Tongue (tissue), 1 donor: ENCODE measurements at regions not wholly inside any gene's neighbourhood (a gene's known extent, or its start where the extent isn't known, plus 50 kb on each side); places are given as distances from the start of the nearest gene placed in this dataset.
A peak's percentile ranks its signal among the peaks of the same experiment; 100 is the strongest.

Source experiments
- DNase-seq: peaks from one replicate; pipeline ENCODE4 v3.0.0-alpha.2; 2015

DNA sequence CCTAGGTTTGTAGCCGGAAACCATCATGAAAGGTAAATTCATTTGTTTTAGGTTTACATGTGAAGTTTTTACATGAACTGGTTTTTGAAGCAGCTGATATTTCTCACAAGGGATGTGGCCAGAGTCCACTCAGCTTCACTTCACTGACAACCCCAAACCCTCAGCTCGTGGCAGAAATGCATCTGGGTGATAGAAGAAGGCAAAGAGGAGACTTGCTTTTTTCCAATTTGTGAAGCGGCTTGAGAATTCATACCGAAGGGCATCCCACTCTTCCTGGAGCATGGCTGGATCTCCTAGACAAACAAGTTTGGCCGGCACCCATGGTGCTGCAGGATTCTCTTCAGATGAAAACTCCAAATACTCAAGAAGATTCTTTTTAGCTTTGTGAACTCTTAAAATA is 392.8 kb upstream of the CNR1 start:
- no peak for DNase-seq

DNA sequence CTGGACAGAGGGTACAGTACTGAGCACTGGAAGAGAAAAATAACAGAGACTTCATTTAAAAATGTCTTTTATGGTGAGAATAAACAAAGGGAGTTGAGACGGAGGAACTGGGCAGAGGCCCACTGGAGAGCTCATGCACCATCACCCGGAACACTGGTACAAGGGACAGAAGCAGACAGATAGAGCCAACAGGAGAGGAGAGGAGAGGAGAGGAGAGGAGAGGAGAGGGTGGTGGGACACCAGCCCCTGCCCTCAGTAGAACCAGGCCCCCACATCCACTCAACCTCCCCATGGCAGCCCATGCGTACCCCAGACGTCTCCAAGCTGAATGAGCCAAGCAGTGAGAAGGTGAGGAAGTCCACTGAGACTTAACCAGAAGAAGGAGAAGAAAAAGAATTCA is 390.5 kb upstream of the CNR1 start:
- DNase-seq, result no peak

DNA sequence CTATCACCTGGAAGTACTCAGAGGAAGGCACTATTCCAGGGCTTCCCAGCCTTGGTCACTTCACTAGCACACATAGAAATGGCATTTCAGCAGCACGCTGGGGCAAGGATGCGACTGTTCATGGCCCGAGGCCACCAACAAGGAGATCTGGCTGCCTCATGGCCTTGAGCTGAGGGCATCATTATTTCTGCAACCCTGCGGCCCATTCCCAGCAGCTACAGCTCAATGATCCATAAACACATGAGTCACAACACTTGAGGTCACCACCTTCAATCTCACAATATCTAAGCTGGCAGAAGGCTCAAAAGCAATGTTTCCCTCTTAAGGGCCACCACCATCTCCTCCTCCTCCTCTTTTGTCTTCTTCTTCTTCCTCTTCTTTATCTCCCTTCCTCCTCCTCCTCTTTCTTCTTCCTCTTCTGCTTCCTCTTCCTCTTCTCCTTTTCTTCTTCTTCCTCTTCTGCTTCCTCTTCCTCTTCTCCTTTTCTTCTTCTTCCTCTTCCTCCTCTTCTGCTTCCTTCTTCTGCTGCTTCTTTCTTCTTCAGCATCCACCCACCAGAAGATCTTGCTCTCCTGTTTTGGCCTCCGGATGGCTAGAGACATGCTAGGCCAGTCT is 382.9 kb upstream of the CNR1 start:
- no peak for DNase-seq

DNA sequence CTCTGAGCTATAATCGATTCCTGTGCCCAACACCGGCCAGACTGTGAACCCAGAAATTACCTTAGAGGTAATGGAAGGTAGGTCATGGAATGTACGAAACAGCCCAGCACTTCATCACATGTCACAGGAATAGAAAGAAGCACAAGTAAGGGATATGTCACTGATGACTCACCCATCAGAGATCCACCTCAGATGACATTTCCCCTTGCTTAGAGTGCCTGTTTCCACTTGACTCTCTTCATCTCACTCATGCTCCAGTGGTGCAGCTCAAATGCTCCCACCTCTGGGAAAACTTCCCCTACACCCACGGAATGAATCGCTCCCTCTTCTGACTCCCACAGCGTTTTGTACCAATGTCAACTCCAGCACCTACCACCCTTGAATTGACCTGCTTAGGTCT is 381.6 kb upstream of the CNR1 start:
- DNase-seq, result no peak

DNA sequence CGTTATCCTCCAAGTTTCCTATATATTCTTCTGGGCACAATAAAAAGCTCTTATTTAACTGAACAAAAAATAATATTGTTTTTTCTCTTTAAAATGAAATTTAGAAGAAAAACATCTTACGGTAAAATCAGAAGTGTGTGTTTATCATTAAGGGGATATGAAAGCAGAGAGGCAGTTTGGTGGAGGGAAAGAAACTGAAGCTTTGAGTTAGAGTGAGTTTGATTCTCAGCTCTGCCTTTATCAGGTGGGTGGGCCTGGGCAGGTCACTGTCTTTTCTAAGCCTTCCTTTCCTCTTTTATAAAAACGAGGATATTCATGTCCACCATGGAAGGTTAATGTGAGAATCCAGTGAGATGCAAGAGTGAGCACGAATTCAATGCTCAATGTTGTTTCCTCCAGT is 379.8 kb upstream of the CNR1 start:
- DNase-seq, result no peak

DNA sequence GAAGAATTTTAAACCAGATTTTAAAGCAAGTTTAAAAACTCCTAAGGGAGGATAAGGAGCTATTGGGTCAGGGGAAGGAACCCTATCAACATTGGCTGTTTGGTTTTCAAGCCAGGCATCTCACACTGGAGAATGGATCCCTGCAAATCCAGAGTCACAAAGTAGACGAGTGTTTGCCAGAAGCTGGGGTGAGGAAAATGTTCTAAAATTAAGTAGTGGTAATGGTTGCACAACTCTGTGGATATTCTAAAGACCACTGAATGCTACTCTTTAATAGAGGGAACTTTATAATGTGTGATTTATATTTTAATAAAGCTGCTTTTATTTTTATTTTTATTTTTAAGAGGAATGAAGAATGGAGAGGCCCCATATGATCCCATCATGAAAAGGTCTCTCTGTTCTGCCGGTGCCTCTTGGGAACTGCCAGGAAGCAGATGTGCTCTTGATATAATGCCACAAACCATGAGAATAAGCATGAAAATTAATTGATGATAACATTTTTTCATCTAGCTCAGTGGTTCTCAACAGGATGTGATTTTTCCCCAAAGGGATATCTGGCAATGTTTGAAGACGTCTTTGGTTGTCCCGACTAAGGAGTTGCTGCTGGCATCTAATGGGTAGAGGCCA is 379.0 kb upstream of the CNR1 start:
- no peak for DNase-seq

DNA sequence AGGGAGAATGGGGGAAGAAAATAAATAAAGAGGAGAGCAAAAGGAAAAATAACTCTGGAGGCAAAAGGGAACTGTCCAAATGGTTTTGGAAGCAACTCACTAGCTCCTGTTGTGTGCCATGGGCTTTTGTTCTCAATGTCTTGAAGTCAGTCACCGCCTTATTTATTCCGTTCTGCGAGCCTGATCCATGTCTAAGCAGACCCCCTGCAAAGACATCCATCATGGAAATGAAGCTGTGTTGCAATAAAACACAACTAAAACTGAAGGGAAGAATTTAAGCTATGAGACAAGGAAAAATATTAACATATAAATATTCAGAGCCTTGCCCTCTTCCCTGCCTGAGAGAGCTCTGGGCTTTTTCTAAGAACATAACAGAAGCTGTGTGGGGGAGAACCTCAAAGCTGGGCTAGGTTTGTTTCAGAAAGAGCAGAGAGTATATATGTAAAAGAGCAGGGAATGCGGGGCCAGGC is 373.2 kb upstream of the CNR1 start:
- DNase-seq, result no peak

DNA sequence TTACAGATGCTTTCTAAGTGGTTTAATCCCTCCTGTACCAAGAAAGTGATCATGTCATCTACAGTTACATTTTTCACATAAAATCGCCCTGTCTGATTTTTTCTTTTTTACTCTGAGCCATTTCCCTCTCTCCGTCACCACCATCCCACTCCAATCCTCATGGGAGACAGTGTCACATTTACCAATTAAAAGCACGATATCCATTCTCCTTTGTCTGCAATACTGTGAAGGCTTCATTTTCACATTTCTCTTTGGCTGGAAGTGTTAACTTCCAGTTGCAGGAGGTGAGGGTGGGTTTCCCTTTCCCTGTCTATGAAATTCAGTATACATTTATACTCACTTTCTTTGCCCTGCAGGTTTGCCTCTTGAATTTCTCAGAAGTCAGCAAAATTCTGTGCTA is 372.7 kb upstream of the CNR1 start:
- DNase-seq, result no peak

DNA sequence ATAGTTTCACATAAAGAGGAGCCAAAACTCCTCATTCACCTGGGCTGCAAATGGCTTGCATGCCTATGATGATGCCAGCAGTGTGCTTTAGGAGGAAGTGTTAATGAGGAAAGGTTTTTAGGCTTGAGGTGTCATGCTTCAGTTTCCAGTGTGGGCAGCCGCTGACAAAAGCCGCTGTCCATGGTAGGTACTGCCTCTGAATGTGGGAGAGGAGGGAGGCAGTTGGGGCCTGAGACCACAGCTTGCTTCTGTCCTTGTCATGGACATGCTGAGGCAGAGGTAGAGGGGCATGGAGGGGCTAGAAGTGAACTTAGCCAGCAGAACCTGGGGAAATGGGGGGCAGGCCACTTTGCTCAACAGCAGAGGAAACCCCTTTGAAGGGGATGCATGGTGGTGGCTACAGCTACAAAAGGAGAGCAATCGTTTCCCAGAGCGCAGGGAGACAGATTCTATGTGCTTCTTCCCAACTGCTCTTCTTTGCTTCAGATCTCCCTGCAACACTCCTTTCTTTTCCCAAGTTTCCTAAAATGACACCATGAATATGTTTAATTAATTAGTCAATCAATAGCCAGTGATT is 372.1 kb upstream of the CNR1 start:
- DNase-seq, result peak; percentile 43

DNA sequence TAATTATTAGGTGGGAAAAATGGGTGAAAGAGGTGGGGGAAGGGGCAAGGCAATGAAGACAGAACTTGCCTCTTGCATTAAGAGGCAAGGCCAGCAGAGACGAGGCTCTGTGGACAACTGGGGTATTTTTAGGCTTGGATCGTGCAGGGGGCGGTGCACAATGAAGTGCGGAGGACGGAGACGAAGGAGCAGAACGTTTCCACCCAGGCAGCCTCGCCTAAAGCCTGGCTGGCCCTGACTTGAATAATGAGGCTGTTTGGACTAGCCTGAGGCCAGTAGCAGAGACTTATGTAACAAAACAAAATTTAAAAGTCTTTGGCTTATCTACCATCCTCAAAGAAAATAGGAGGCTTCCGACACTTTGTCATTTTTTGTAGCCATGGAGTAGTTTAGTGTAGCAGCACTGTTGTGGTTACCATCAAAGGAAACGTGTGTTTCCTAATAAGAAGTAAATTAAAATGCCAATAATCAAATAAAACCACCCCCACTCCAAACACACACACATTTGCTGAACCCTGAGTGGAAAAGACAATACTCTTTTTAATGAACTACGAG is 370.0 kb upstream of the CNR1 start:
- no peak for DNase-seq

DNA sequence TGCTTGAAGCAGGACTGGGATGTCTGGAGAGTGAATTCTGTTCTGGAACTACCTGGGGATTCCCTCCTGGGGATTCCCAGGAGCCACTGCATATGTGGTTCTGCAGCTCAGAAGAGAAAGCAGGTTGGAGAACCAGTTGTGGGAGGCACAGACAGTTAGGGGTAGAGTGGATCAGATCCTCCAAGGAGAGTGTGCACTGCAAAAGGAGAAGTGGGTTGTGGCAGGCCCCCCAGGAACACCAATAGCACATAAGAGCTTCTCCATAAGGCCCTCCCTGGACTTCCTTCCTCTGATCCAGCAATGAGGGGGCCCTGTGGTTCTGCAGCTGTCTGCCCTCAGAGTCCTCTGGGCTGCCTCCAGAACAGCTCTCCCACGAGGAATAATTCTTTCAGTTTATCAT is 369.2 kb upstream of the CNR1 start:
- no peak for DNase-seq

DNA sequence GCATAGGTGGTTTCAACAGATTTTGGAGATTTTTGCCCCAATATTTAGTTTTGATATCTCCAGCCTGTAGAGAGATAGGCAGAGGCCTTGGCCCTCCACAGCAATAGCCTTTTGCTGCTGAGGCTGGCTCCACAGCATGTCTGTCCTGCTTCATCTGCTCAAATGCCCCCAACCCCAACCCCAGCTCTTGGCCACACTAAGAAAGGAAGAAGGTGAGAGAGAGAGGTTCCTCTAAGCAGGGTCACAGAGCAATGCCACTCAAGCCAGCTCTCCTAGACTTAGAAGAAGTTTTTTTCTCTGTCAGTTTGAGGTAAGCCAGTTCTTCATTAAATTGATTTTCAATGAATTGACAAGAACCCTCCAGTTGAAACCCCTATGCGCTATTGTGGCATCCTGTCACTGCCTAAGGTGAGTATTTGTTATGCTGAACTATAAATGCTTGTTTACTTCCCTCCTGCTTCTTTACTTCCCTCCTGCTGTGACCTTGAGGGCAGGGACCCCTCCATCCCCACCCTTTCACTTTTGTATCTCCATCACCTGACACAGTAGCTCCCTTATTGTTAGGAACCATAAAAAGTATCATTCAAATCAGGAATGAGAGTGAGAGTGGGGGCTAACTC is 366.2 kb upstream of the CNR1 start:
- no peak for DNase-seq

DNA sequence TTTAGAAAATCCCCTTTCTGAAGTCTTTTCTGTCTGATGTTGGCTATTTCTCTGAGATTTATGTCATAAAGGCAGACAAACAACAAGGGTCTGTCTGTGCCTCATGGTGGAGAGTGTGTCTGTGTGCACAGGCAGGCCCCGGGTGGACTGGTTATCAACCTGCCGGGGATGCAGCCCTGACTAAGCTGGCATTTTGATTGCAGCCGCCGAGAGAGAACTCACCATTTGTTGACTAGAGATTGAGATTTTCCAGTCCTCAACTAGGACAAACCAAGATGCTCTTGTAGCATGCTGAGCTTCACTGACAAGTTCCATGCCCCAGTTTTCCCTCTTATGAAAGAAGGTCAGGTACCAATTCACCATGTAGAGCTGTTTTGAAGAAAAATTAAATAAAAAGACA is 363.6 kb upstream of the CNR1 start:
- DNase-seq, result no peak

DNA sequence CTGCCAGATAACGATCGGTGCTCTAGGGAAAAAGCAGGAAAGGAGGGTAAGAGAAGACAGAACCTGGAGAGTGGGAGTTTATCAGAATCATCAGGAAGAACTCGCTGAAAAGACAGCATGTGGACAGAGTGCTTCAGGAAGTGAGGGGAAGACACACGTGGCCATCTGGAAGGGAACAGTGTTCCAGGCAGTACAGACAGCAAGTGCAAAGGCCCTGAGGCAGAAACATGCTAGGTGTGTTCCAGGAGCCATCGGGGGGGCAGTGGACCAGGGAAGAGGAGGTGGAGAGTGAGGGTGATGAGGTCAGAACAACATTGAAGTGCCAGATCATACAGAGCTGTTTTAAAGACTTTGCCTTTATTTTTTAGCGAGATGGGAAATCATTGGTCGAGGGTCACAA is 354.3 kb upstream of the CNR1 start:
- DNase-seq, result no peak

DNA sequence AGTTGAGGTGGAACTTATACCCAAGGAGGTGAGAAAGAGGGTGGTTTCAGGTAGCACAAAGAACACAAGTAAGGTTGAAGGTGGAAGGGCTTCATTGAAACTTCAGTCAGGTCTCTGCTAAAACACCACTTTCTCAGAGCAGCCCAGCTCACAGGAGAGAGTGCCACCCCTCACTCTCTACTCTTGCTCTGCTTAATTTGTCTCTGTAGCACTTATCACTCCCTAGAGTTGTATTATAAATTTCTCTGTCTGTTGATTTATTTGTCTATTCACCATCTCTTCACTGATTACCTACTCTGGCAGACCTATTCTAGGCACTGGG is 353.8 kb upstream of the CNR1 start:
- DNase-seq, result no peak

DNA sequence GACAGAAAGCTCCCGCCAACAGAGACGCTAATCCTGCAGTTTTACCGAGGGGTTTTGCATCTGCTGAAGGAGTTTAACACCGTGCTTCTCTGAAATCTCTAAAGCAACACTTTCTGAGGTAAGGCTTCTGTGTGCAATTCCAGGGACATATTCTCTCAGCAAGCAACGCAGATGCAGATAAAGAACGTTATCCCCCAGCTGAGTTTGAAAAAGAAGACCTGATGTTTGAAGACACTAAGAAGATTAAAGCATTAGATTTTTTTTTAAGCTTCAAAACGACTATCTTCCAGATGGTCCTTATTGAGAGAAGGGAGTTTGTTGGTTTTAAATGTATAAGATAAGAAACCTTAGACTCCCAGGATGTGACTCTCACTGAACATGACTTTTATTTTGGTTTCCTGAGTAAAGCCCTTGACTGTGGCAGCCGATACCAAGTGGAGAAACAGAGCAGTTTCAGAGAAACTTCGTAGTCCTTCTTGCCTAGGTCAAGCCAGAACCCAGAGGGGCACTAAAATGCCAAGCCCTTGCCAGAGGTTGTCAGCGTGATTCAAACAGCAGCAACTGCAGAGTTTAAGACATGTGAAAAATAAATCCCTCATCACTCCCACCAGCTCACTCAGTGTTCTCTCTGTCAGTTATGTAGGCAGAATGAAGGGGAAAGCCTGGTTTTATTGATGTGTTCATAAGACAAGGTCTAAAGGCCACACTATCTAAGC is 353.3 kb upstream of the CNR1 start:
- no peak for DNase-seq

DNA sequence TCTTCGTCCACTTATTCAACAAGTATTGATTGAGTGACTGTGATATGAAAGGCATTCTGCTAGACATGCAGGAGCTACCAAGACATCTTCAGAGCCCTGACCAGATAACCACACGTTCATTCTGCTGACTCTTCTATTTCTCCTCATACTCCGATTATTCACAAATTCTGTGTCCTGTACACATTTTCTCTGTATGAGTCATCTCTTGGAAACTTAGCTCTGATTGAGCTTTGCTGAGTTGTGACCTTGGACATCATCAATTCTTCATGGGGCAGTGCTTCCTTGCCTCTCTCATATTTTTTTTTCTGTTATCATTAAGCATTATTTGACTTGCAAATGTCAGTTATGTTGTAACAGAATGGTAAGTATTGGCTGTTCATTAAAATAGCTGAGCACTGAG is 351.6 kb upstream of the CNR1 start:
- DNase-seq, result no peak

DNA sequence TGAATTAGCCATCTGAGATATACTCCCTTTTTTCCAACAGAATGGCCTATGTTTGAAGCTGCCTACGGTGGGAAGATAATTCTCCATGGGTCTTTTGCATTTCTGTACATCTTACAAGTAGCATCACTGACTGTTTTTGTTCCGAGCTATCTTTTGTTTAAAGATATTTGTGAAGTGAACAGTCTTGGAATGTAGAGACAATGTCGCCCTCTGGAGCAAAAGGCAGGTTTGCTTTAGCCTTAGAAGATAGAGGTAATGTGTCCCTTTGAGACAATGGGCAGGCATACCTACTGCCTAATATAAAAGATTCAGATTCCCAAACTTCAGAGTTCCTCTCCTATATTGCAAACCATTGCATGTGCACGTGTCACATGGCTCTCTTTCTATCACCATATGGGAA is 347.8 kb upstream of the CNR1 start:
- no peak for DNase-seq

DNA sequence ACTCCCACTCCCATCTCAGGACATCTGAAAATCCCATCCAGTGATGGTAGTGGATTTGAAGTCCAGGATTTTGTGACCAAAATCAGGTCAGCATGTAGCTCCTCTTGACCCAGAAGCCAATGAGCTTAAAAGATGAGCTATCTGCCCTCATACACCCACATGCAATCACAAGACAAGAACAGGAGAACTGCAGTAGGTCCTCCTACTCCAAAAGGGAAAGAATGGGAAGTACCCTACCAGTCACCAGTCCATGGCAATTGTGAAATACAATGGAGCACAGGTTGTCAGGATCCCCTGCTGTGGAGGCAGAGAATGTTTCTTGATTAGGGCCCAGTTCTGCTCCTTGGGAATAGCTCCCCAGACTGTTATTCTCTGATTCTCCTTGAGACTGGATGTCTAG is 347.3 kb upstream of the CNR1 start:
- no peak for DNase-seq

DNA sequence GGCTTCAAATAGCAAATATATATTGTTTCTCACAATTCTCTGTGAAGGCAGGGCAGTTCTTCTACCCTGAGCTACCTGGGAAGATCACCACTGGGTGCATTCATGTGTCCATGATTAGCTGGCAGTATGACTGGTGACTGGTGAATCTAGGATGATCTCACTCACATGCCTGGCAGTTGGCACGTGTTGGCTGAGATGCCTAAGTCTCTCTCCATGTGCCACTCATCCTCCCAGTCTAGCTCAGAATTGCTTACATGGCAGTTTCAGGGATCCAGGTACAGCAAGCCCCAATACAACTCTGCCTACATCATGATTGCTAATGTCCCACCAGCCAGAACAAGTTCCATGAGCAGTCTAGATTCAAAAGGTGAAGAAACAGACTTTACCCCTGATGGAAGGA is 346.8 kb upstream of the CNR1 start:
- DNase-seq, result no peak

DNA sequence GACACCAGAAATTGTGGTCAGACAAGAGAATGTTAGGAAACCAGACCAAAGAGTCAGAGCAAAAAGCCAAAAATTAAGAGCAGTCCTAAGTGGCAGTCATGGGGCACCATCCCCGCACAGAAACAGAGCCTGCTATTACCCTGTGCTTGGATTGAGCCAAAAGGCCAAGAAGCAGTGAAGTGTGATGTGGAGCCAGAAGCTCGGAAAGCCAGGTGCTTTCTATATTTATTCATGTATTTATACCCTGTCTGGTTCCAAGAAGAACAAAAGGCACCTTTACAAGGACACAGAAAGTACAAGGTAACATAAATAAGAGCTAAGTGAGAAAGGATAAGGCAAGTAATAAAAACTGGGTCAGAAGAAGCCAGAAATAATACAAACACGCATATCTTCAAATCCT is 336.2 kb upstream of the CNR1 start:
- DNase-seq, result no peak

DNA sequence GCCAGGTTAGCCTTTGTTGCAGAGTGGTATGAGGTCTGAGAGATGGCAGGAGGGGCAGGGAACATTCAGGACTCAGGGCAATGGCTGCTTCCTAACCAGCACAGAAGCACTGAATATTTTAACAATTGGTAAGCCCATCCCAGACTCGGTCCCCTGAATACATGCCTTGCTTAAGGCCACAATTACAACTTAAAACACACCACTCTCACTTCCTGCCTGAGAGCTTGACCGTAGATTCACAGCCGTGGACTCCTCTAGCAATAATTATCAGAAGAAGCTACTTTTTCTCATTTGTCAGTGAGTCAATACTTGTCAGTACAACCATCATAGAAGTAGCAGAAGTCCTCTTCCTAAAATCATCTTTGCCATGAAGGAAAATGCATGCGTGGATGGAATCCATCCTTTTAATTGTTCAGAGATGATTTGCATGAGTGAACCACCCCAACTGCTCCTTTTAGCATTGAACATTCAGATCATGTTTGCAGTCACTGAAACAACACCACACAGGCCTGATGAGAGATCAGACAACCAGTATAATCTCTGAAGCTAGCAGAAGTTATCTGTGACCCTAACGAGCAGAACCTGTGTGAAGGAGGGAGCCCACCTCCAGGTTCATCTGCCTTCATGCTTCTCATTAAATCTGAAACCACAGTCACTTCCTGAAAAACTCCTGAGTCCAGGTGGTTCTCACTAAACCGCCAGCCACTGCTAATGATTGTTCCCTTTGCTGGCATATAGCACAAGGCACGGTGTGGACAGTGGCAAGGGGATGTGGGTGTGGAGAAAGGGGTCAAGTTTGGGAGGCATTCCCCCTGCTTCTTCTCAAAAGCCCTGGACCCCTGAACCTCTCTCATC is 333.9 kb upstream of the CNR1 start:
- DNase-seq, result no peak
